ENCODE measurements at regions not wholly inside any gene's neighbourhood (a gene's known extent, or its start where the extent isn't known, plus 50 kb on each side); places are given as distances from the start of the nearest gene placed in this dataset.

DNA sequence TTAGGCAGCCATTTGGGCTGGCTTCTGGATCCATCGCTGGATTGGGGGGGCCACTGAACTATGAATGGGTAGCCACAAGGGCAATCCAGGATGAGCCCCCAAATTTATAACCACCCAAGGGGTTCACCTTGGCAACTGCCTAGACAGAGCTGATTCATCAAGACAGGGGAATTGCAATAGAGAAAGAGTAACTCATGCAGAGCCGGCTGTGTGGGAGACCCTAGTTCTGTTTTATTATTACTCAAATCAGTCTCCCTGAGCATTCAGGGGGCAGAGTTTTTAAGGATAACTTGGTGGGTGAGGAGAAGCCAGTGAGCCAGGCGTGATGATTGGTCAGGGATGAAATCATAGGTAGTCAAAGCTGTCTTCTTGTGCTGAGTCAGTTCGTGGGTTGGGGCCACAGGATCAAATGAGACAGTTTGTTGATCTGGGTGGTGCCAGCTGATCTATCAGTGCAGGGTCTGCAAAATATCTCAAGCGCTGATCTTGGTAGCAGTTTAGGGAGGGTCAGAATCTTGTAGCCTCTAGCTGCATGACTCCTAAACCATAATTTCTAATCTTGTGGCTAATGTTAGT, 57.9 kb downstream of the DNAJB9 start:
- H3K27me3 ChIP-seq (ENCODE audit: low read depth, low read length), result no peaks in the 10 kb centered on the region
- no peak overlapping the region for H3K4me3 ChIP-seq (ENCODE audit: low read depth in 1 of 2, low read length in 2 of 2)
- H3K9me3 ChIP-seq (ENCODE audit: control insufficient read depth in 1 of 2, low read length in 2 of 2), result no peaks in the 10 kb centered on the region
- H3K4me1 ChIP-seq (ENCODE audit: control insufficient read depth in 1 of 2, insufficient read depth in 2 of 2, low read length in 2 of 2), result peaks cover 0 to 5% of the 10 kb centered on the region in 2 donors
- H3K27ac ChIP-seq (ENCODE audit: low read length), result no peak overlapping the region
- H3K36me3 ChIP-seq (ENCODE audit: control insufficient read depth in 1 of 2, insufficient read depth in 2 of 2, low read length in 2 of 2), result no peaks in the 10 kb centered on the region

DNA sequence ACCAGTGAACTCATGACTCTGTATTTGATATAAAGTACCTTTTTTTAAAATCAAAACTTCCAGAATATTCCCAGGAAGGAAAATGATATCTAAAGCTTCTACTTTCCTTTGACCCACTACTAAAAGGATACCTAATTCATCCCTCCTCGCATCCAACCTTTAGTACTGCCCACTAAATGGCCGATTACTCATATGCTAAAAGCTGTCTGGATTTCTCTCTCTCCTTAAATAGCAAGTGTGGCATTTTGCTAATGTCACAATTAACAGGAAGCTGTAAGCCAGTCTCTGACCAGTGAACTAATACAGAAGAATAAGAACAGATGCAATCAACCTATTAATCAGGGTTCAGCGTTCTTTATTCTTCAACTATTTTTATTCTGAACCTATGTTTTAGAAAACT, 59.0 kb downstream of the DNAJB9 start:
- Histone ChIP-seq H3K27me3 (ENCODE audit: low read depth, low read length) (no peaks in the 10 kb centered on the region), H3K4me3 (ENCODE audit: low read depth in 1 of 2, low read length in 2 of 2) (no peak overlapping the region), H3K9me3 (ENCODE audit: control insufficient read depth in 1 of 2, low read length in 2 of 2) (no peaks in the 10 kb centered on the region), H3K4me1 (ENCODE audit: control insufficient read depth in 1 of 2, insufficient read depth in 2 of 2, low read length in 2 of 2) (peaks cover 0 to 5% of the 10 kb centered on the region in 2 donors), H3K36me3 (ENCODE audit: control insufficient read depth in 1 of 2, insufficient read depth in 2 of 2, low read length in 2 of 2) (no peaks in the 10 kb centered on the region), H3K27ac (ENCODE audit: low read length) (no peak overlapping the region)

- Histone ChIP-seq H3K27me3 (ENCODE audit: low read depth, low read length) (no peaks in the 10 kb centered on the region), H3K4me1 (ENCODE audit: control insufficient read depth in 1 of 2, insufficient read depth in 2 of 2, low read length in 2 of 2) (peaks cover 0 to 5% of the 10 kb centered on the region in 2 donors), H3K27ac (ENCODE audit: low read length) (no peak overlapping the region), H3K4me3 (ENCODE audit: low read depth in 1 of 2, low read length in 2 of 2) (no peak overlapping the region), H3K36me3 (ENCODE audit: control insufficient read depth in 1 of 2, insufficient read depth in 2 of 2, low read length in 2 of 2) (no peaks in the 10 kb centered on the region), H3K9me3 (ENCODE audit: control insufficient read depth in 1 of 2, low read length in 2 of 2) (no peaks in the 10 kb centered on the region)
Observed at GRCh38 chr7:108629651-108630400, 60.2 kb downstream of the DNAJB9 start.

DNA sequence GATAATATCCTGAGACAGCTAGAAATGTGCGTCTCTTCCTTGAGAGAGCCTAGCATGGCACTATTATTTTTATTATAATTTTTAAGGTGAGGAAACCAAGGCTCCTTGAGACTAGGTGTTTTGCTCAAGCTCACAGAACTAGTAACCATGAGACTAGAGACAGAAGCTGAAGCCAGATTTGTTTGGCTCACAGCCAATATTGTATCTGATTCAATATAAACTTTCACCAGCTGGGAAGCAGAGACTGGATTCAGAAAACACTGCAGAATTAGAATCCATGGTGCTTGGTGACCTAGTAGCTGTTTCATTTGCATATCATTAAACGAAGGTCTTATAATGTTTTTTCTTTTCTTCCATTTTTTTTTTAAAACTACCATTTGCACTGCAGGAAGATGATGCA, 64.4 kb downstream of the DNAJB9 start:
- peaks cover 0 to 5% of the 10 kb centered on the region in 2 donors for H3K4me1 ChIP-seq (ENCODE audit: control insufficient read depth in 1 of 2, insufficient read depth in 2 of 2, low read length in 2 of 2)
- no peaks in the 10 kb centered on the region for H3K27me3 ChIP-seq (ENCODE audit: low read depth, low read length)
- H3K9me3 ChIP-seq (ENCODE audit: control insufficient read depth in 1 of 2, low read length in 2 of 2), result peaks cover 0 to 3% of the 10 kb centered on the region in 2 donors
- H3K27ac ChIP-seq (ENCODE audit: low read length), result no peak overlapping the region
- no peaks in the 10 kb centered on the region for H3K36me3 ChIP-seq (ENCODE audit: control insufficient read depth in 1 of 2, insufficient read depth in 2 of 2, low read length in 2 of 2)
- no peak overlapping the region for H3K4me3 ChIP-seq (ENCODE audit: low read depth in 1 of 2, low read length in 2 of 2)

DNA sequence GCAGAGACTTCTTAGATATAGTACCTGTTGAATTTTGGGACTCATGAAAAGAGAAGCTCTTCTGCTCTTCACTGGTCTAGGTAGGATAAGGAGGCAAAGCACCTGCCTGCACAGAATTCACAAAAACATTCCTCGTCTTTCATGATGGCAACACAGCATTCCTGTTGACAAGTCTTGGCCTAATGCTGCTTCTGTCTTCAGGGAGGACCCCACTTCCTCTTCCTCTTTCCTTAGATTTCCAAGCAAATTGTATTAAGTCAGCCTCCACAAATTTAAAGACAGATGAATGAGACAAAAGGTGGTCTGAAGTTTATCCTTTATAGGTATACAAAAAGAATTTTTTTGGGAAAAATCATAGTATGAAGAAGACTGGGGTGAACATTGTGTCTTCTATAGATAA, 64.9 kb downstream of the DNAJB9 start:
- Histone ChIP-seq H3K27ac (ENCODE audit: low read length) (no peak overlapping the region), H3K36me3 (ENCODE audit: control insufficient read depth in 1 of 2, insufficient read depth in 2 of 2, low read length in 2 of 2) (no peaks in the 10 kb centered on the region), H3K27me3 (ENCODE audit: low read depth, low read length) (no peaks in the 10 kb centered on the region), H3K9me3 (ENCODE audit: control insufficient read depth in 1 of 2, low read length in 2 of 2) (peaks cover 0 to 3% of the 10 kb centered on the region in 2 donors), H3K4me3 (ENCODE audit: low read depth in 1 of 2, low read length in 2 of 2) (no peak overlapping the region), H3K4me1 (ENCODE audit: control insufficient read depth in 1 of 2, insufficient read depth in 2 of 2, low read length in 2 of 2) (peaks cover 0 to 5% of the 10 kb centered on the region in 2 donors)

DNA sequence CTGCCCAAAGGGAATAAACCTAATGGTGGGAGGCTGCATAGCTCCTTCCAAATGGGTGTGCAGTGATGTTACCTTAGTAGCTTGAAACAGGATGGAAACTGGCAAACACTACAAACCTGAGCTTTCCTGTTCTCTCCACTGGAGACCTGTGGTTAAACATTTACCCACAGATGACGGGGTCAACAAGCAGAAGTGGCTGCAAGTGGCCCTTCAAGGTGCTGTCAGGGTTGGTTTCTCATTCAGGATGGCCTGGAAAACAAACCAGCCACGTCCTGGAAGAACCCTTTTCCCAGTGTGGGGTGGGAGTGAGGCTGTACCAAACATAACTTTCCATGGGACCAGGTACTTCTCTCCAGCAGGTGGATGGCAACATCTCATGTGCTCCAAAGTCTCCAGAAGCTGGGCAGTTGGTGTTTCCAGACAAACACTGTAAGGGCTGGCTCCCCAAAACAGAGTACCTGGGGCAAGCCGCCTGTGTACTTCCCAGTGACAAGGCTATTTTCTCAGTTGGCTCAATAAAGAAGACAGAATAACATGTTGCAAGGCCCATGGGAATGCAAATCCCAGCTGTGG, 67.5 kb downstream of the DNAJB9 start:
- H3K4me1 ChIP-seq (ENCODE audit: control insufficient read depth in 1 of 2, insufficient read depth in 2 of 2, low read length in 2 of 2), result no peaks in the 10 kb centered on the region
- H3K9me3 ChIP-seq (ENCODE audit: control insufficient read depth in 1 of 2, low read length in 2 of 2), result peaks cover 0 to 3% of the 10 kb centered on the region in 2 donors
- H3K4me3 ChIP-seq (ENCODE audit: low read depth in 1 of 2, low read length in 2 of 2), result no peak overlapping the region
- no peaks in the 10 kb centered on the region for H3K36me3 ChIP-seq (ENCODE audit: control insufficient read depth in 1 of 2, insufficient read depth in 2 of 2, low read length in 2 of 2)
- no peaks in the 10 kb centered on the region for H3K27me3 ChIP-seq (ENCODE audit: low read depth, low read length)
- no peak overlapping the region for H3K27ac ChIP-seq (ENCODE audit: low read length)

- no peaks in the 10 kb centered on the region for H3K36me3 ChIP-seq (ENCODE audit: control insufficient read depth in 1 of 2, insufficient read depth in 2 of 2, low read length in 2 of 2)
- no peak overlapping the region for H3K4me3 ChIP-seq (ENCODE audit: low read depth in 1 of 2, low read length in 2 of 2)
- no peaks in the 10 kb centered on the region for H3K9me3 ChIP-seq (ENCODE audit: control insufficient read depth in 1 of 2, low read length in 2 of 2)
Observed at GRCh38 chr7:108642126-108642525, 72.5 kb downstream of the DNAJB9 start.

GRCh38 chr7:108643136-108643535, 73.5 kb downstream of the DNAJB9 start:
- Histone ChIP-seq H3K27me3 (ENCODE audit: low read depth, low read length) (no peaks in the 10 kb centered on the region), H3K4me1 (ENCODE audit: control insufficient read depth in 1 of 2, insufficient read depth in 2 of 2, low read length in 2 of 2) (no peaks in the 10 kb centered on the region), H3K36me3 (ENCODE audit: control insufficient read depth in 1 of 2, insufficient read depth in 2 of 2, low read length in 2 of 2) (no peaks in the 10 kb centered on the region), H3K27ac (ENCODE audit: low read length) (no peak overlapping the region), H3K9me3 (ENCODE audit: control insufficient read depth in 1 of 2, low read length in 2 of 2) (no peaks in the 10 kb centered on the region), H3K4me3 (ENCODE audit: low read depth in 1 of 2, low read length in 2 of 2) (no peak overlapping the region)

More at GRCh38 chr7:108642126-108642525, 72.5 kb downstream of the DNAJB9 start:
- Histone ChIP-seq H3K4me1 (ENCODE audit: control insufficient read depth in 1 of 2, insufficient read depth in 2 of 2, low read length in 2 of 2) (no peaks in the 10 kb centered on the region), H3K27me3 (ENCODE audit: low read depth, low read length) (no peaks in the 10 kb centered on the region), H3K27ac (ENCODE audit: low read length) (no peak overlapping the region)

- H3K4me3 ChIP-seq (ENCODE audit: low read depth in 1 of 2, low read length in 2 of 2), result no peak overlapping the region
- no peaks in the 10 kb centered on the region for H3K9me3 ChIP-seq (ENCODE audit: control insufficient read depth in 1 of 2, low read length in 2 of 2)
- H3K27me3 ChIP-seq (ENCODE audit: low read depth, low read length), result no peaks in the 10 kb centered on the region
- H3K4me1 ChIP-seq (ENCODE audit: control insufficient read depth in 1 of 2, insufficient read depth in 2 of 2, low read length in 2 of 2), result peaks cover 0 to 15% of the 10 kb centered on the region in 2 donors
- H3K27ac ChIP-seq (ENCODE audit: low read length), result no peak overlapping the region
- no peaks in the 10 kb centered on the region for H3K36me3 ChIP-seq (ENCODE audit: control insufficient read depth in 1 of 2, insufficient read depth in 2 of 2, low read length in 2 of 2)
Observed at GRCh38 chr7:108648989-108649388, 79.3 kb downstream of the DNAJB9 start.

DNA sequence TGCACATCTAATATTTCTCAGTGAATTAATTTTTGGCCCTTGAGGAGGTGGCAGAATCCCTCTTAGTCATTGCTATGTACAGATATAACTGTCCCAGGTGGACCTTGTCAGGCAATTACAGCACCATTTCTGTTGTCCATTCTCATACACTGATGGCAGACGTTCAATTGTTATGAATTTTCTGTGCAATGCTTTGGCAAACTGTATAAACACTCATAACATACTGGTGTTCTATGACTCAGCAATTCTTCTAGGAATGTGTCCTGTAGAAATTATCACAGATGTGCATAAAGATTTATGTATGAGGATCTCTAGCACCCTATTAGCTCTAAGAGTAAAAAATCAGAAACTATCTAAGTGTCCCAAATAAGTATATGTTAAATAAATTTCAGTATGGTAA, 80.8 kb downstream of the DNAJB9 start:
- no peak overlapping the region for H3K27ac ChIP-seq (ENCODE audit: low read length)
- H3K4me3 ChIP-seq (ENCODE audit: low read depth in 1 of 2, low read length in 2 of 2), result no peak overlapping the region
- no peaks in the 10 kb centered on the region for H3K36me3 ChIP-seq (ENCODE audit: control insufficient read depth in 1 of 2, insufficient read depth in 2 of 2, low read length in 2 of 2)
- H3K4me1 ChIP-seq (ENCODE audit: control insufficient read depth in 1 of 2, insufficient read depth in 2 of 2, low read length in 2 of 2), result peaks cover 0 to 15% of the 10 kb centered on the region in 2 donors
- H3K9me3 ChIP-seq (ENCODE audit: control insufficient read depth in 1 of 2, low read length in 2 of 2), result no peaks in the 10 kb centered on the region
- H3K27me3 ChIP-seq (ENCODE audit: low read depth, low read length), result no peaks in the 10 kb centered on the region

GRCh38 chr7:108652886-108653285, 83.2 kb downstream of the DNAJB9 start:
- Histone ChIP-seq H3K4me1 (ENCODE audit: control insufficient read depth in 1 of 2, insufficient read depth in 2 of 2, low read length in 2 of 2) (peaks cover 0 to 15% of the 10 kb centered on the region in 2 donors), H3K27me3 (ENCODE audit: low read depth, low read length) (no peaks in the 10 kb centered on the region), H3K9me3 (ENCODE audit: control insufficient read depth in 1 of 2, low read length in 2 of 2) (no peaks in the 10 kb centered on the region), H3K4me3 (ENCODE audit: low read depth in 1 of 2, low read length in 2 of 2) (no peak overlapping the region), H3K27ac (ENCODE audit: low read length) (no peak overlapping the region), H3K36me3 (ENCODE audit: control insufficient read depth in 1 of 2, insufficient read depth in 2 of 2, low read length in 2 of 2) (no peaks in the 10 kb centered on the region)

Measured in muscle layer of duodenum (tissue), 2 donors.